Astrocyte of the hippocampus (primary cell): ENCODE measurements at regions not wholly inside any gene's neighbourhood (a gene's known extent, or its start where the extent isn't known, plus 50 kb on each side); places are given as distances from the start of the nearest gene placed in this dataset.

Source experiments
- DNase-seq: peaks from one replicate; pipeline ENCODE4 v3.0.0; 2011; ENCODE audit warnings: low read depth, low spot score

- peak; percentile 76 for DNase-seq
Measured at GRCh38 chr15:46312133-46312740, 677.4 kb downstream of the SQOR start.

- no peak for DNase-seq
Measured at GRCh38 chr15:46315434-46315833, 680.6 kb downstream of the SQOR start.

GRCh38 chr15:46316024-46316423, 681.2 kb downstream of the SQOR start:
- no peak for DNase-seq

- no peak for DNase-seq
Measured at GRCh38 chr15:46317029-46317428, 682.2 kb downstream of the SQOR start.

- no peak for DNase-seq
Measured at GRCh38 chr15:46322753-46323152, 687.9 kb downstream of the SQOR start.

- no peak for DNase-seq
Measured at GRCh38 chr15:46326173-46326572, 691.3 kb downstream of the SQOR start.

DNA sequence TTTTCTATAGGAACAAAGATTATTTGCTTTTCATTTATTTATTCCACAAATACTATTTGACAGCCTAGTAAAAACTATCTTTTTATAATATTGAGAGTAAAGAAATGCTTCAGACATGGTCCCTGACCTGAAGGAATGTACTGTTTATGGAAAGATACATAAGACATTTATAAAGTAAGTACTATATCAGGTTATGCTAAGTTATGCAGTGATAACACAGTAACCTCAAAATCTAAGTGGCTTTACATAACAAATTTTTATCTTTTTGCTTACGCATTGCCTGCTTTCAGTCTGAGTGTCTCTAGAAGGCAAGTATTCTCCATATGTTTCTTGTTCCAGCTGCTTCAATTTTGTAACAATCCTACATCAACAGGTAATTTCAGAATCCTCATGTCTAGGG, 694.0 kb downstream of the SQOR start:
- DNase-seq: no peak

- no peak for DNase-seq
Measured at GRCh38 chr15:46329876-46330275, 695.0 kb downstream of the SQOR start.

DNA sequence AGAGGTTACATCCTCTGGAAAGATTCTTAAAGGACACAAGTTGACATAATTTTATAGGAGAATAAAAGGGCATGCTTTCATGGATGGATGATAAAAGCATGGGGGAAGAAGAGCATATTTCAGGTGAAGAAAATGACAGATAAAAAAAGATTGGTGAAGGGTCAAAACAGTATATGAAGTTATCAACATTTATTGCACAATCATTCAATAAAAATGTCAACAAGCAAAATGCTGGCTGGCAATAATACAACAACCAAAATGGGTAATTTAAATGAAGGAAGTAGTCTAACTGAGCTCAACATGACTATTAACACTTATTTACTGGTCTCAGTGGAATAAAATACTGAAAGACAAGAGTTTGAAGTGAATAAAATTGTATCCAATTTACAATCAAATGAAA, 696.7 kb downstream of the SQOR start:
- no peak for DNase-seq

DNA sequence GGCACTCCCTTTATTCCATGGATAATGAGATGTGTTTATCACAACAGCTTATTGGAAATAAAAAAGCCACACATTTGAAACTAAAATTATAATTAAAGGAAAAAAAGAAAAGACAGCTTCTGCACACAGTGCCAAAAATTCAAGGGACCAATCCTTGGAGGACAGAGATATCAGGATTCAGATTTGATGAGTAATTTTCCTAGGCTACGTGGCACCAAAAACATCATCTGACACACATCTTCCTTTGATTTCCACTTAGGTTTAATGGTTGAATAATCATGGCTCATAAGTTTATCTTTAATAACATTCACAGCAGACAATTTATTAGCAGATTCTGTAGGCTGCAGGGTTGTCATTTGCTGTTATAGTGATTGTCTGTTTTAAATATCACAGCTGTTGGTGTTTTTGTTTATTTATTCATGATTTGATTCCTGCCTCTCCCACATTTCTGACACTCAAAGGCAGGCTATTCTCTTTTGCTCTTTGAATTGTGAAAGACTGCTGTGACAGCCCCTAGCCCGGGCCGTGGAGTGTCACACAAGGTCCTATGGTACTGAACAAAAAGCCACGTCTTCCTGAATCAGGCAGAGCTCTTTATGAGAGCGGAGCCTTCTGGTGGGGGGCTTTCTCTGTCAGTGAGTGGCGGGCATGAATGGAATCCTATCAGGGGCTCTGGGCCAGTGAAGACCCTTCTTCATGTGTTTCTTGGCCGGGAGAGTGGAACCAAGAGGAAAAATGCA, 708.5 kb downstream of the SQOR start:
- DNase-seq: no peak

DNA sequence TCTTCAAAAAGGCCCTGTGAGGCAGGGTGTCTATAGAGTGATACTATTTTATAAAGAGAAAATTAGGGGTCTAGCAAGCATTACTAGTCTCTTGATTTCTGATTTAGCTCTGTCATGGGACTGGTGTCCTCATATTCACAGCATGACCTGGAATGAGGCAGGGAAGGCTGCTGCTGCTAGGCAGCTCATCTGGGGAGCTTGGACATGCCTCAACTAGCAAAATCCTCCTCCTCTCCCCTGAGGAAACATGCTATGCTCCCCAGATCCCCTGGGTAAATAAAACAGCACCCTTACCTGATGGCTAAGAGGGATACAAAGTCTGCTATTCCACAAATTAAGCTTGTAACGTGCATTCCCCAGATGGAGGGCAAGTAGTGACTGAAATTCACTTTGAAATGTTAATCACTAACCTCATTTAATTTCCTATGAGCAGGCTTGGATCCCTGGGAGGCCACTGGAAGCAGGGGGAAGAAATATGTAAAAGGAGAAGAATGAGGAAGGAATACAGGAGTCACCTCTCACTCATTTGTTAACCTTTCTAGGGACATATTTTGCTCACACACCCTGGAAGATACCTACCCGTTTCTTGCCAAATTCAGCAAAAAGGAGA, 709.4 kb downstream of the SQOR start:
- DNase-seq: no peak

GRCh38 chr15:46344915-46345314, 710.1 kb downstream of the SQOR start:
- DNase-seq: no peak

GRCh38 chr15:46354443-46354842, 719.6 kb downstream of the SQOR start:
- DNase-seq: no peak

GRCh38 chr15:46365572-46365971, 730.7 kb downstream of the SQOR start:
- peak; percentile 44 for DNase-seq

DNA sequence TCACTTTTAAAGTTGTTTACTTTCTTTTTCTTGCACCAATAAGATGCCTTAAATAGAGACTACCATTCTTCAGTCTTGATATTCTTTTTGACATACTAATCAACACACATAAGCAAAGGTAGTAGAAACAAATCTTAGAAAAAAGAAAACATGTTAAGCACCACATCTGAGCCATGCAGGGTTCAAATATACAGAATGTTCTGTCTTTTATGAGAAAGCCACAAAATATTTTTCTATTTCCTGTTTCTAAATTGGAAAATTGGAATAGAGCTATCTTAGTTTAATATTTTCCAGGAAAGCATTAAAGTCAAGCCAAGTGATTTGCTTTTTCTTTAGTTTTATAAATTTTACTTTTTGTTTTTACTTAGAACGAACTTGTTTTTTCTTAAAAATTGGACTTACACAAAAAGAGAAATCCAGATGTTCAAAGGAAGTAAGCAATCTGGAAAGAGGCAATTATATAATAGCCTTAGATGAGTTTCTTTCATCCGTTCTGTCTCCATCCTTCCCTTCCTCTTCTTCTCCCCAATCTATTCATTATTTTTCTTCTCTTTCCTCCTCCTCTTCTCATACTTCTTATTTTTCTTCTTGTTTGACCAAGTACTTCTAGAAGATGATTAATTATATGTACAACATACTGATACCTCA, 731.7 kb downstream of the SQOR start:
- no peak for DNase-seq

GRCh38 chr15:46383978-46384377, 749.1 kb downstream of the SQOR start:
- DNase-seq: no peak

DNA sequence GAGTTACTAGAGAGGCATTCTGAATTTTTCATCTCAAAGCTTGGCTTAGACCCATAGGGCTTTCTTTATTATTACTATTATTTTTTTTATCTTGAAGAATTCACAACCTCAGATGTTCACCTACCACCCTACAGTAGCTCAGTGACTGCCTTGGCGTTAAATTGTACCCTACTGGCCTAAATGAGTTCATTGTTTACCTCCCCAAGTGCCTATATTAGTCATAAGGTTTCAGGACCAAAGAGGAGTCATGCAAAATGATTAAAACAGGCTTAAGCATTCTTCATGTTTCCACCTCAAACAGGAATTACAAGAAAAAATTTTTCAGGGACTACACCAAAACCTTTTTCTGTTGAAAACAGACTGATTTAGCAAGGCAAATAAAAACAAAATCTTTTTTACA, 751.5 kb downstream of the SQOR start:
- no peak for DNase-seq

DNA sequence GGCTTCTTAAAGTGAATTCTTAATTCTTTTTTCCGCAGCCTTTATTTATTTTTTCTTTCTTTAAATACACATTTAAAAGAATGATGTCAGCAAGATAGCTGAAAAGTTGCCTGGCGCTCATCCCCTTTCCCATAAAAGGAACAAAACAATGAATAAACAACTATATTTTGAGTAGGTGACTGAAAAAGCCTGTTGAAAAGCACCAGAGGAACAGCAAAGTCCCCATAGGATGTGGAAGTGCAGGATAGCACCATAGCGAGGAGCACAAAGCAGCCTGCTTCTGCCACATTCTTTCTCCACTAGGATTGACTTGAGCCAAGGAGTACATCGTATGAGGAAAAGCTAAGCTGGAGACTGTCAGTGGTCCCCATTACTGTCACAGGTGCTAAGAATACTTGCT, 754.9 kb downstream of the SQOR start:
- DNase-seq: no peak

- DNase-seq: no peak
Measured at GRCh38 chr15:46394463-46394862, 759.6 kb downstream of the SQOR start.

GRCh38 chr15:46408312-46408711, 773.5 kb downstream of the SQOR start:
- no peak for DNase-seq

- no peak for DNase-seq
Measured at GRCh38 chr15:46409841-46410301, 775.0 kb downstream of the SQOR start.

GRCh38 chr15:46410705-46411104, 775.9 kb downstream of the SQOR start:
- DNase-seq: no peak

- no peak for DNase-seq
Measured at GRCh38 chr15:46411900-46412299, 777.1 kb downstream of the SQOR start.
